Epithelial cell of esophagus (primary cell): ENCODE measurements at regions not wholly inside any gene's neighbourhood (a gene's known extent, or its start where the extent isn't known, plus 50 kb on each side); places are given as distances from the start of the nearest gene placed in this dataset.

Source experiments
- DNase-seq: peaks from one replicate; pipeline ENCODE4 v3.0.0; 2010; ENCODE audit warnings: low read depth
- H3K4me3 ChIP-seq: 2 replicates; pipeline ENCODE4 v1.5.1; 2011; ENCODE audit warnings: mild to moderate bottlenecking, low read length, control low read depth
- TF ChIP-seq, protein P1 (sequence below): IDR thresholded peaks from 2 replicates; pipeline ENCODE4 v1.5.1; 2011; ENCODE audit warnings: low read depth, mild to moderate bottlenecking, low read length, control low read depth, inconsistent platforms; ENCODE audit not compliant: insufficient read depth; ENCODE audit errors: missing control alignments

DNA sequence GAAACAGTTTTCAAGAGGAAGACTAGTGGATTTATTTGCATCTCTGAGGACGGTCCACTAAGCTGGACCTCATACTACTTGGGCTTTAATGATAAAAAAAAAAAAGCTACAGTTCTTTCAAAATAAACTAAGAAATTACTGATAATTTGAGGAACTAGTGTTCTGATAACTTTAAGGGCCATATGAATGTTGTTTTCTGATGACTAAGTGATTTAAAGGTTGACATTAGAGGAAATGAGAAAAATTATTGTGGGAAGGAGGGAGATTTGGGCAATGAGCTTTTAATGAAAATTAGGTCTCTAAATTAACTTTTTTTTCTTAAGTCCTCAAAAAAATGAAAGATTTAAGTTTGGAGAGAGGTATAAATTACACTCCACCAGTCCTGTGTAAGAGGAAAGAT is 60.8 kb upstream of the IL2 start:
- DNase-seq, result no peak
- TF ChIP-seq, protein P1, sequence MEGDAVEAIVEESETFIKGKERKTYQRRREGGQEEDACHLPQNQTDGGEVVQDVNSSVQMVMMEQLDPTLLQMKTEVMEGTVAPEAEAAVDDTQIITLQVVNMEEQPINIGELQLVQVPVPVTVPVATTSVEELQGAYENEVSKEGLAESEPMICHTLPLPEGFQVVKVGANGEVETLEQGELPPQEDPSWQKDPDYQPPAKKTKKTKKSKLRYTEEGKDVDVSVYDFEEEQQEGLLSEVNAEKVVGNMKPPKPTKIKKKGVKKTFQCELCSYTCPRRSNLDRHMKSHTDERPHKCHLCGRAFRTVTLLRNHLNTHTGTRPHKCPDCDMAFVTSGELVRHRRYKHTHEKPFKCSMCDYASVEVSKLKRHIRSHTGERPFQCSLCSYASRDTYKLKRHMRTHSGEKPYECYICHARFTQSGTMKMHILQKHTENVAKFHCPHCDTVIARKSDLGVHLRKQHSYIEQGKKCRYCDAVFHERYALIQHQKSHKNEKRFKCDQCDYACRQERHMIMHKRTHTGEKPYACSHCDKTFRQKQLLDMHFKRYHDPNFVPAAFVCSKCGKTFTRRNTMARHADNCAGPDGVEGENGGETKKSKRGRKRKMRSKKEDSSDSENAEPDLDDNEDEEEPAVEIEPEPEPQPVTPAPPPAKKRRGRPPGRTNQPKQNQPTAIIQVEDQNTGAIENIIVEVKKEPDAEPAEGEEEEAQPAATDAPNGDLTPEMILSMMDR, result no peak
- H3K4me3 ChIP-seq, result no peak overlapping the region

DNA sequence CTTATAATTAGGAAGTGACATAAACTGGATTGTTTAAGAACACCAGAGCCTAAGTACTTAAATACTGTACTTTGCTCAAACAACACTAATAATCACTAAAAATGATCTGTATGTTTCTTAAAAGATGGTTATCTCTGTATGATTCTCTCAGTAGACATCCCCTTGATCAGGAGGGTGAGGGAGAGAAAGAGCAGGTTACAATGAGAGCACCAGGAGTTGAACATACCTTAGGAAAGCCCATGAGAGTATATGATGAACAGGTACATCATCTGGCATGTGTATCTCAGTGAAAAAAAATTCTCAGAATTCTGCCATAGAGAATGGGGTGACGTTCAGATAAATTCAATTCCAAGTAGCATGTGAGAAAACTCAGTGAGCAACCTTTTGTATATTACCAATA is 59.9 kb upstream of the IL2 start:
- no peak for DNase-seq
- TF ChIP-seq, protein P1, result no peak
- no peak overlapping the region for H3K4me3 ChIP-seq

DNA sequence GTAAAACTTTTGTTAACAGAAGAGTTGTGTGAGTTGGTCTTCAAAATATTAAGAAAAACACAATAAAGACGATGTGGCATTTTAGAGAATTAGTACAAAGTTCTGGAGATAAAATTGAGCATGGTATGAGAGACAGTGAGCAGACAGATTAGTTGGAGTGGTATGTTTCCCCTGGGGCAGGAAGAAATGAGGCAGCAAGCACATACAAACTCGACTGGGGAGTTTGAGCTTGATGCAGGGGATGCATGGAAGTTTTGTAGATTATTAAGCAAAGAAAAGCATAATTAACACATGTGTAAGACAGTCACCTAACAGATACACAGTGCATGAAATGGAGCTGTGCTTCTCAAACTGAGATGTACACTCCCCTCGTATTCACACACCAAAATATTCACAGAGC is 58.1 kb upstream of the IL2 start:
- H3K4me3 ChIP-seq, result no peak overlapping the region
- TF ChIP-seq, protein P1, result no peak
- no peak for DNase-seq

DNA sequence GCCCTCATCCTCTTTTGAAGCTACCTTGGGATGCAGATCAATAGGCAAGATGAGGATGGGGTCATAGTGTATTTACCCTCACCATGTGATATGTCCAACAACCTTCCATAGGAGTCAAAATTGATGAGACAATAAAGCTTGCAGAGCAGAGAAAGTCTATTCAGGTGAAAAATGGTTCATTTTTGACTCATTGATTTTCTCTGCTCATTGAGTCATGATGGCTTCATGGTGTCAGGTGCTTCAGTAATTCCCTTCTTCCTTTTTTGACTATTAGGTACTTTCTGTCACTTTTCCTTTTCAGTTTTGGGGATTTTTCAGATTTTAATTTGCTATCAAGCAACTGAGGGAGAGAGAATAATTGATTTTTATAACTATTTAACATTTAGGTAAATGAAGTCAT is 55.9 kb upstream of the IL2 start:
- DNase-seq, result no peak
- TF ChIP-seq, protein P1, result no peak
- H3K4me3 ChIP-seq, result no peak overlapping the region

DNA sequence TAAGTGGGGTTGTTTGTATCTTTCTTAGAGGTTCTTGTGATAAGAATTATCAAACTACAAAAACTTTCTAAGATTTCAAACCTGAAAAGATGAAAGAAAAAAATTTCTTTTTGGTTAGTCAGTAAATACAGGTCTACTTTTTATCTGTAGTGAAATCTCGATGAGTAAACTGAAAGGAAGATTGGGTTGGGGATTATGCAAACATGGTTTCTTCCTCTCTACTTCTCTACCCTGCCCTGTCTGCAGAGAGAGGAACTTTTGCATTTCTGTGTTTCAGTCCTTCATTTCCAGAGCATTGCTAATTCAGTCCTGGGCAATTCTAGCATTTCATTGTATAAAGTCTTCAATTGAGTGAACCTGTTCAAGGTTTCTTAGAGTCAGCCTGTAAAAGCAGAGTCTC is 51.6 kb upstream of the IL2 start:
- DNase-seq, result peak; percentile 4
- TF ChIP-seq, protein P1, result no peak
- H3K4me3 ChIP-seq, result no peak overlapping the region
